HG03520 (cell line): ENCODE measurements at regions not wholly inside any gene's neighbourhood (a gene's known extent, or its start where the extent isn't known, plus 50 kb on each side); places are given as distances from the start of the nearest gene placed in this dataset.
"Not testable (repeated sequence)": the region's sequence is repeated elsewhere in the genome, so short reads cannot be mapped to it uniquely, and the experiment has no call there.

ENCODE experiments used
- ATAC-seq: cut with Tn5 transposase; IDR thresholded peaks from one replicate; pipeline ENCODE4 v1.9.1; 2021; ENCODE audit warnings: mild to moderate bottlenecking, moderate library complexity; ENCODE audit not compliant: unreplicated experiment

GRCh38 chr10:23540401-23541030 lies 101.6 kb downstream of the OTUD1 start:
- no peak for ATAC-seq

GRCh38 chr10:23543691-23544380 lies 105.0 kb downstream of the OTUD1 start:
- no peak for ATAC-seq

GRCh38 chr10:23545866-23546265 lies 107.0 kb downstream of the OTUD1 start:
- ATAC-seq = not testable (repeated sequence)

GRCh38 chr10:23556727-23557440 lies 118.0 kb downstream of the OTUD1 start:
- ATAC-seq = no peak

- ATAC-seq = no peak
These were observed 118.9 kb downstream of the OTUD1 start for GRCh38 chr10:23557777-23558176.

- no peak for ATAC-seq
These were observed 119.5 kb downstream of the OTUD1 start for GRCh38 chr10:23558361-23558799.

- no peak for ATAC-seq
These were observed 130.1 kb downstream of the OTUD1 start for GRCh38 chr10:23568996-23569395.

- no peak for ATAC-seq
These were observed 133.0 kb downstream of the OTUD1 start for GRCh38 chr10:23571884-23572283.

- no peak for ATAC-seq
These were observed 143.1 kb downstream of the OTUD1 start for GRCh38 chr10:23581906-23582450.

GRCh38 chr10:23584396-23584795 lies 145.5 kb downstream of the OTUD1 start:
- ATAC-seq = no peak

GRCh38 chr10:23585186-23585585 lies 146.3 kb downstream of the OTUD1 start:
- no peak for ATAC-seq

GRCh38 chr10:23585666-23586065 lies 146.8 kb downstream of the OTUD1 start:
- ATAC-seq = no peak

- not testable (repeated sequence) for ATAC-seq
These were observed 156.4 kb downstream of the OTUD1 start for GRCh38 chr10:23595278-23595677.

GRCh38 chr10:23604613-23605012 lies 165.7 kb downstream of the OTUD1 start:
- ATAC-seq = no peak

GRCh38 chr10:23606456-23606855 lies 167.6 kb downstream of the OTUD1 start:
- ATAC-seq = no peak

GRCh38 chr10:23608926-23609325 lies 170.1 kb downstream of the OTUD1 start:
- ATAC-seq = no peak

GRCh38 chr10:23610626-23611307 lies 171.9 kb downstream of the OTUD1 start:
- ATAC-seq = no peak

GRCh38 chr10:23611308-23612029 lies 172.6 kb downstream of the OTUD1 start:
- no peak for ATAC-seq

GRCh38 chr10:23613900-23614299 lies 175.0 kb downstream of the OTUD1 start:
- ATAC-seq = peak; percentile 50

- ATAC-seq = no peak
These were observed 175.6 kb downstream of the OTUD1 start for GRCh38 chr10:23614483-23614882.
